GM23338 (cell line): ENCODE measurements at regions not wholly inside any gene's neighbourhood (a gene's known extent, or its start where the extent isn't known, plus 50 kb on each side); places are given as distances from the start of the nearest gene placed in this dataset.

Experiments used
- ATAC-seq: fragments of 200-7000 bp; cut with Tn5 transposase; 3 replicates; pipeline ENCODE4 v1.9.1; 2020
- DNase-seq: peaks from one replicate; pipeline ENCODE4 v3.0.0-alpha.2; 2015; ENCODE audit warnings: low spot score
- H2AFZ ChIP-seq: fragments of 200-600 bp; sonication (generic); 2 replicates; pipeline ENCODE4 v1.8.0; 2016; ENCODE audit warnings: antibody characterized with exemption, mild to moderate bottlenecking, moderate library complexity
- H3F3A ChIP-seq: fragments of 200-600 bp; sonication (generic); replicated peaks from 2 replicates; pipeline ENCODE4 v1.8.0; 2017; ENCODE audit warnings: antibody characterized with exemption, mixed run types, low read depth
- H3K27ac ChIP-seq: fragments of 200-600 bp; sonication (generic); 2 replicates; pipeline ENCODE4 v1.6.1; 2016; ENCODE audit warnings: low read depth
- H3K27me3 ChIP-seq: fragments of 200-600 bp; sonication (generic); 2 replicates; pipeline ENCODE4 v1.8.0; 2016; ENCODE audit warnings: mild to moderate bottlenecking, mixed run types, moderate library complexity; ENCODE audit not compliant: insufficient read depth
- H3K36me3 ChIP-seq: fragments of 200-600 bp; sonication (generic); 2 replicates; pipeline ENCODE4 v1.8.0; 2016; ENCODE audit warnings: mild to moderate bottlenecking; ENCODE audit not compliant: insufficient read depth
- H3K4me1 ChIP-seq: fragments of 200-600 bp; sonication (generic); 2 replicates; pipeline ENCODE4 v1.8.0; 2016; ENCODE audit warnings: mild to moderate bottlenecking, moderate library complexity; ENCODE audit not compliant: insufficient read depth
- H3K4me2 ChIP-seq: fragments of 200-600 bp; sonication (generic); 2 replicates; pipeline ENCODE4 v1.7.1; 2017; ENCODE audit warnings: mixed run types
- H3K4me3 ChIP-seq: fragments of 200-600 bp; sonication (generic); 2 replicates; pipeline ENCODE4 v1.6.1; 2016; ENCODE audit warnings: mixed run types
- H3K79me2 ChIP-seq: fragments of 200-600 bp; sonication (generic); replicated peaks from 2 replicates; pipeline ENCODE4 v1.8.0; 2017; ENCODE audit warnings: mild to moderate bottlenecking; ENCODE audit not compliant: insufficient read depth
- H3K9me2 ChIP-seq: fragments of 200-600 bp; sonication (generic); 2 replicates; pipeline ENCODE4 v1.8.0; 2017; ENCODE audit not compliant: insufficient read depth
- H4K20me1 ChIP-seq: fragments of 200-600 bp; sonication (generic); replicated peaks from 2 replicates; pipeline ENCODE4 v1.8.0; 2017; ENCODE audit warnings: mild to moderate bottlenecking; ENCODE audit not compliant: insufficient read depth
- H3K27ac Mint-ChIP-seq: 2 replicates; pipeline ENCODE4 v1.8.0; 2020; ENCODE audit warnings: inconsistent platforms, mild to moderate bottlenecking, moderate library complexity, mixed read lengths
- H3K27me3 Mint-ChIP-seq: 3 replicates; pipeline ENCODE4 v1.8.0; 2022; ENCODE audit warnings: low read depth, mild to moderate bottlenecking, moderate library complexity, mixed read lengths, inconsistent platforms; ENCODE audit not compliant: insufficient read depth, poor library complexity
- H3K36me3 Mint-ChIP-seq: 3 replicates; pipeline ENCODE4 v1.8.0; 2021; ENCODE audit warnings: low read depth, mild to moderate bottlenecking, inconsistent platforms, moderate library complexity, mixed read lengths
- H3K4me1 Mint-ChIP-seq: 3 replicates; pipeline ENCODE4 v1.8.0; 2020; ENCODE audit warnings: mild to moderate bottlenecking, inconsistent platforms, mixed read lengths
- H3K4me3 Mint-ChIP-seq: 3 replicates; pipeline ENCODE4 v1.8.0; 2021; ENCODE audit warnings: moderate library complexity, mild to moderate bottlenecking, inconsistent platforms, mixed read lengths
- H3K9me3 Mint-ChIP-seq: 3 replicates; pipeline ENCODE4 v1.8.0; 2020; ENCODE audit warnings: moderate library complexity, mild to moderate bottlenecking, inconsistent platforms, mixed read lengths
- CTCF ChIP-seq, 2 experiments: fragments of 200-600 bp in 1 of 2; sonication (generic) in 1 of 2; conservative IDR thresholded peaks; 2 replicates each; pipeline versions ENCODE4 v1.5.1 to v1.6.1; 2016 to 2017; ENCODE audit warnings: antibody characterized with exemption in 2 of 2, low read depth in 2 of 2, mild to moderate bottlenecking in 2 of 2, moderate library complexity in 1 of 2
- ETS1 ChIP-seq: IDR thresholded peaks from 2 replicates; pipeline ENCODE4 v1.6.1; 2016; ENCODE audit warnings: antibody characterized with exemption
- EZH2 ChIP-seq: fragments of 200-600 bp; sonication (generic); IDR thresholded peaks from one replicate; pipeline ENCODE4 v1.8.0; 2017; ENCODE audit warnings: antibody characterized with exemption, mild to moderate bottlenecking, low read depth; ENCODE audit not compliant: unreplicated experiment
- EZH2phosphoT487 ChIP-seq: fragments of 200-600 bp; sonication (generic); IDR thresholded peaks from one replicate; pipeline ENCODE4 v1.8.1; 2018; ENCODE audit warnings: antibody characterized with exemption; ENCODE audit not compliant: unreplicated experiment
- JUNB ChIP-seq: IDR thresholded peaks from one replicate; pipeline ENCODE4 v1.6.1; 2016; ENCODE audit warnings: antibody characterized with exemption; ENCODE audit not compliant: unreplicated experiment
- NANOG ChIP-seq: IDR thresholded peaks from 2 replicates; pipeline ENCODE4 v1.6.1; 2016; ENCODE audit warnings: antibody characterized with exemption, borderline replicate concordance
- POLR2AphosphoS5 ChIP-seq: IDR thresholded peaks from 2 replicates; pipeline ENCODE4 v1.6.1; 2016; ENCODE audit warnings: antibody characterized with exemption, low read depth
- REST ChIP-seq: IDR thresholded peaks from one replicate; pipeline ENCODE4 v1.6.1; 2018; ENCODE audit warnings: antibody characterized with exemption; ENCODE audit not compliant: unreplicated experiment
- ZNF462 ChIP-seq: fragments of 250-450 bp; sonication (Bioruptor Pico); IDR thresholded peaks from 2 replicates; pipeline ENCODE4 v1.5.0; 2020; ENCODE audit warnings: mild to moderate bottlenecking, moderate library complexity

GRCh38 chr2:37782155-37782673 lies 110.8 kb upstream of the CDC42EP3 start (continued):
- TF ChIP-seq ZNF462 (CRISPR knock-in tag) (no peak), EZH2phosphoT487 (no peak), ETS1 (no peak), CTCF (conservative IDR thresholded peaks at IDR 0.05; ENCODE audit: low read depth in 2 of 2) (no peak)

- no peaks in the 10 kb centered on the region for H3F3A ChIP-seq
- no peak overlapping the region for H3K4me3 Mint-ChIP-seq
- no peaks in the 10 kb centered on the region for H3K4me1 Mint-ChIP-seq
- H3K9me3 Mint-ChIP-seq = peaks cover 7% of the 10 kb centered on the region; the same call in 2 of the 3 replicates
- no peaks in the 10 kb centered on the region for H4K20me1 ChIP-seq
- no peak overlapping the region for H3K27ac ChIP-seq
- peaks cover 5% of the 10 kb centered on the region; the same call in 1 of the 2 replicates for H3K9me2 ChIP-seq
- H3K4me2 ChIP-seq = no peak overlapping the region
- ATAC-seq (no peak), DNase-seq (no peak)
- peak overlapping the region; percentile 56; the same call in 1 of the 2 replicates for H2AFZ ChIP-seq
- no peak overlapping the region; the same call in 1 of the 2 replicates for H3K27ac Mint-ChIP-seq
- H3K36me3 Mint-ChIP-seq = no peaks in the 10 kb centered on the region; the same call in 2 of the 3 replicates
- no peaks in the 10 kb centered on the region for H3K79me2 ChIP-seq
- H3K4me1 ChIP-seq = no peaks in the 10 kb centered on the region
- no peak overlapping the region for H3K4me3 ChIP-seq
- H3K36me3 ChIP-seq = no peaks in the 10 kb centered on the region
- H3K27me3 Mint-ChIP-seq = no peaks in the 10 kb centered on the region
- H3K27me3 ChIP-seq = no peaks in the 10 kb centered on the region
- TF ChIP-seq ETS1 = no peak
- TF ChIP-seq EZH2phosphoT487 = no peak
- TF ChIP-seq JUNB = no peak
- TF ChIP-seq POLR2AphosphoS5 = no peak
- no peak for TF ChIP-seq REST
- TF ChIP-seq EZH2 = no peak
- no peak for TF ChIP-seq NANOG
Measured at GRCh38 chr2:37782721-37783371, 111.4 kb upstream of the CDC42EP3 start.
